Tibial nerve (tissue), 3 donors: ENCODE measurements at regions not wholly inside any gene's neighbourhood (a gene's known extent, or its start where the extent isn't known, plus 50 kb on each side); places are given as distances from the start of the nearest gene placed in this dataset.

Experiments
- CTCF ChIP-seq, 5 experiments: fragments of 200-600 bp in 3 of 5; fragments of 450-650 bp in 2 of 5; sonication (generic) in 3 of 5; IDR thresholded peaks; one replicate each; pipeline ENCODE4 v1.5.1; 2016 to 2019; ENCODE audit warnings: antibody characterized with exemption in 5 of 5, mild to moderate bottlenecking in 3 of 5, moderate library complexity in 2 of 5
- POLR2A ChIP-seq, 2 donors: fragments of 450-650 bp; IDR thresholded peaks; one replicate each; pipeline ENCODE4 v1.6.1; 2017; ENCODE audit warnings: antibody characterized with exemption in 2 of 2, mild to moderate bottlenecking in 2 of 2, moderate library complexity in 2 of 2

GRCh38 chr18:56374007-56374655, 264.3 kb downstream of the TXNL1 start:
- TF ChIP-seq POLR2A (IDR thresholded peaks at IDR 0.05): no peak
- TF ChIP-seq CTCF (IDR thresholded peaks at IDR 0.05): no peak
